ENCODE measurements at regions not wholly inside any gene's neighbourhood (a gene's known extent, or its start where the extent isn't known, plus 50 kb on each side); places are given as distances from the start of the nearest gene placed in this dataset.

DNA sequence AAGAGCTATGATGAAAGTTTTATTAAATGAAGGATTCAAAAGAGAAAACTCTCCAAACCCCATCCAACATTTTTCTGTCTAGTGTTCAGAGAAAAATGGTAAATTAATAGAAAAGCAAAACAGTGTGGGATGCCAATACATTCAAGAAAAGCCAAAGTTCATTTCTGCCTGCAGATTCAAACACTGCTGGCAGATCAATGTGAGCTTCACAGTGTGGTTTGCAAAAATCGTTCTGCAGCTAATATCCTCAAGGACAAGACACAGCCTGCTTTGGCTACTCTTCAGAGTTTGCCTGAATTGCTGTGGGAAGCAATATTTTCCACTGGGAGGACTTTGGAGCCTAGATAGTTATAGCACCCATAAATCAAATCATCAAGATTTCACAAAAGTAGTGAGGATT is 619.9 kb upstream of the SUCLG2 start:
- Histone ChIP-seq H3K9me2 (replicated peaks; ENCODE audit: control insufficient read depth, low read length) (no peaks in the 10 kb centered on the region), H3F3A (ENCODE audit: control insufficient read depth, insufficient read depth) (no peaks in the 10 kb centered on the region), H3K4me2 (ENCODE audit: low read length) (no peak overlapping the region), H3K4me3 (ENCODE audit: low read length) (no peak overlapping the region), H3K4me1 (ENCODE audit: control insufficient read depth, low read length) (no peaks in the 10 kb centered on the region), H3K79me2 (ENCODE audit: control insufficient read depth, low read length) (no peaks in the 10 kb centered on the region), H4K20me1 (ENCODE audit: control insufficient read depth, insufficient read depth, low read depth, low read length) (no peaks in the 10 kb centered on the region), H3K27me3 (ENCODE audit: control insufficient read depth, low read length) (no peaks in the 10 kb centered on the region), H3K27ac (ENCODE audit: low read depth, low read length) (no peak overlapping the region), H3K36me3 (ENCODE audit: control insufficient read depth, low read length) (no peaks in the 10 kb centered on the region), H3K9me3 (ENCODE audit: control insufficient read depth, insufficient read depth, low read length) (no peaks in the 10 kb centered on the region)
- TF ChIP-seq, protein P1, sequence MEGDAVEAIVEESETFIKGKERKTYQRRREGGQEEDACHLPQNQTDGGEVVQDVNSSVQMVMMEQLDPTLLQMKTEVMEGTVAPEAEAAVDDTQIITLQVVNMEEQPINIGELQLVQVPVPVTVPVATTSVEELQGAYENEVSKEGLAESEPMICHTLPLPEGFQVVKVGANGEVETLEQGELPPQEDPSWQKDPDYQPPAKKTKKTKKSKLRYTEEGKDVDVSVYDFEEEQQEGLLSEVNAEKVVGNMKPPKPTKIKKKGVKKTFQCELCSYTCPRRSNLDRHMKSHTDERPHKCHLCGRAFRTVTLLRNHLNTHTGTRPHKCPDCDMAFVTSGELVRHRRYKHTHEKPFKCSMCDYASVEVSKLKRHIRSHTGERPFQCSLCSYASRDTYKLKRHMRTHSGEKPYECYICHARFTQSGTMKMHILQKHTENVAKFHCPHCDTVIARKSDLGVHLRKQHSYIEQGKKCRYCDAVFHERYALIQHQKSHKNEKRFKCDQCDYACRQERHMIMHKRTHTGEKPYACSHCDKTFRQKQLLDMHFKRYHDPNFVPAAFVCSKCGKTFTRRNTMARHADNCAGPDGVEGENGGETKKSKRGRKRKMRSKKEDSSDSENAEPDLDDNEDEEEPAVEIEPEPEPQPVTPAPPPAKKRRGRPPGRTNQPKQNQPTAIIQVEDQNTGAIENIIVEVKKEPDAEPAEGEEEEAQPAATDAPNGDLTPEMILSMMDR (IDR thresholded peaks at IDR 0.05; ENCODE audit: low read depth, low read length, poor library complexity, severe bottlenecking) = no peak
- TF ChIP-seq EZH2phosphoT487 (IDR thresholded peaks at IDR 0.05; ENCODE audit: borderline replicate concordance, low read length) = no peak

DNA sequence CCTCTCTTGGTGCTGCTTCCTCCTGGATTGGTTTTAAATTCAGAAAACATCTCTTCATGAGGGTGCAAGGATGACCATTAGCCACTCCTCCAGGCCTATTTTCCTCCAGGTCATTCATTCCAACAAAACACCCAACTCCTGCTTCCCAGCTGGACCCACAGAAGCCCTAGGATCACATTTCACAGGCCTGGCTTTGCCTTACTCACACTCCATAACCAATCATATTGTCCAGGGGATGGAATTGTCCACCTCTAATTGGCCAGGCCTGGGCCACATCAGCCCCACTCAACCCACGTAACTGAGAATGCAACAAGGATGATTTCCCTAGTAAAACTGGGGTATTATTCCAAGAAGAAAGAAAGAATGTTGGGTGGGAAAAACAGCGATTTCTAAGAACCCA is 616.7 kb upstream of the SUCLG2 start:
- H4K20me1 ChIP-seq (ENCODE audit: control insufficient read depth, insufficient read depth, low read depth, low read length) = no peaks in the 10 kb centered on the region
- no peak overlapping the region for H3K27ac ChIP-seq (ENCODE audit: low read depth, low read length)
- no peaks in the 10 kb centered on the region for H3K9me2 ChIP-seq (replicated peaks; ENCODE audit: control insufficient read depth, low read length)
- TF ChIP-seq, protein P1 (IDR thresholded peaks at IDR 0.05; ENCODE audit: low read depth, low read length, poor library complexity, severe bottlenecking) = no peak
- no peak for TF ChIP-seq EZH2phosphoT487 (IDR thresholded peaks at IDR 0.05; ENCODE audit: borderline replicate concordance, low read length)
- H3K9me3 ChIP-seq (ENCODE audit: control insufficient read depth, insufficient read depth, low read length) = no peaks in the 10 kb centered on the region
- H3K4me2 ChIP-seq (ENCODE audit: low read length) = no peak overlapping the region
- no peak overlapping the region for H3K4me3 ChIP-seq (ENCODE audit: low read length)
- no peaks in the 10 kb centered on the region for H3K4me1 ChIP-seq (ENCODE audit: control insufficient read depth, low read length)
- no peaks in the 10 kb centered on the region for H3K79me2 ChIP-seq (ENCODE audit: control insufficient read depth, low read length)
- H3K36me3 ChIP-seq (ENCODE audit: control insufficient read depth, low read length) = no peaks in the 10 kb centered on the region
- no peaks in the 10 kb centered on the region for H3K27me3 ChIP-seq (ENCODE audit: control insufficient read depth, low read length)
- no peaks in the 10 kb centered on the region for H3F3A ChIP-seq (ENCODE audit: control insufficient read depth, insufficient read depth)

DNA sequence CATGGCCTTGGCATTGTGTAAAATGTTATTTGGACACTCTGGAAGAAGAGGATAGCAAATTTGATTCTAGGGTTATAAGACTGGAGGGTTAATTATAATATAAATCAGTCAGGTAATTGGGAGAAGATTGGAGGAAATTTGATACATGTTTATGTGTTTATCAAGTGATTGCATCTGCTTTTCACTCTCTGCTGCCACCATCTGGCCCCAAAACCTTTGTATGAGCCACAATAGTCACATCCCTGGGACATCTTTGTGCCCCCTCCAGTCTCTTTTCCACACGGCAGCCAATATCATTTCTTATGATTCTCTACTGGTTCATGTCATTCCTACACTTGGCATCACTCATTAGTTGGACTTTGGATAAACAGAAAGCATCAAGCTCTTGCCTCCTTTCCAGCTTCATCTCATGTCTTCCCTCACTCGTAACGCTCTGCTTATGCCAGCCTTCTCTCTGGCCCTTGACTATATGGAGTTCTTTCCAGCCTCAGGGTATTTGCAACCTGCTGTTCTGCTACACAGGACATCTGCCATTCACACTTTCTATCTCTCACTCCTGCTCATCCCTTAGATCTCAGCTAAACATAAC is 602.3 kb upstream of the SUCLG2 start:
- H3K4me2 ChIP-seq (ENCODE audit: low read length) = no peak overlapping the region
- H3K4me1 ChIP-seq (ENCODE audit: control insufficient read depth, low read length) = peaks cover 4% of the 10 kb centered on the region
- no peaks in the 10 kb centered on the region for H3F3A ChIP-seq (ENCODE audit: control insufficient read depth, insufficient read depth)
- H3K27me3 ChIP-seq (ENCODE audit: control insufficient read depth, low read length) = no peaks in the 10 kb centered on the region
- no peaks in the 10 kb centered on the region for H3K9me2 ChIP-seq (replicated peaks; ENCODE audit: control insufficient read depth, low read length)
- no peaks in the 10 kb centered on the region for H4K20me1 ChIP-seq (ENCODE audit: control insufficient read depth, insufficient read depth, low read depth, low read length)
- no peak overlapping the region for H3K27ac ChIP-seq (ENCODE audit: low read depth, low read length)
- peaks cover 3% of the 10 kb centered on the region; the same call in 1 of the 2 replicates for H3K9me3 ChIP-seq (ENCODE audit: control insufficient read depth, insufficient read depth, low read length)
- no peaks in the 10 kb centered on the region for H3K36me3 ChIP-seq (ENCODE audit: control insufficient read depth, low read length)
- H3K4me3 ChIP-seq (ENCODE audit: low read length) = no peak overlapping the region
- TF ChIP-seq, protein P1 (IDR thresholded peaks at IDR 0.05; ENCODE audit: low read depth, low read length, poor library complexity, severe bottlenecking) = peak; percentile 59
- TF ChIP-seq EZH2phosphoT487 (IDR thresholded peaks at IDR 0.05; ENCODE audit: borderline replicate concordance, low read length) = no peak
- no peaks in the 10 kb centered on the region for H3K79me2 ChIP-seq (ENCODE audit: control insufficient read depth, low read length)
